ENCODE measurements at regions not wholly inside any gene's neighbourhood (a gene's known extent, or its start where the extent isn't known, plus 50 kb on each side); places are given as distances from the start of the nearest gene placed in this dataset.

DNA sequence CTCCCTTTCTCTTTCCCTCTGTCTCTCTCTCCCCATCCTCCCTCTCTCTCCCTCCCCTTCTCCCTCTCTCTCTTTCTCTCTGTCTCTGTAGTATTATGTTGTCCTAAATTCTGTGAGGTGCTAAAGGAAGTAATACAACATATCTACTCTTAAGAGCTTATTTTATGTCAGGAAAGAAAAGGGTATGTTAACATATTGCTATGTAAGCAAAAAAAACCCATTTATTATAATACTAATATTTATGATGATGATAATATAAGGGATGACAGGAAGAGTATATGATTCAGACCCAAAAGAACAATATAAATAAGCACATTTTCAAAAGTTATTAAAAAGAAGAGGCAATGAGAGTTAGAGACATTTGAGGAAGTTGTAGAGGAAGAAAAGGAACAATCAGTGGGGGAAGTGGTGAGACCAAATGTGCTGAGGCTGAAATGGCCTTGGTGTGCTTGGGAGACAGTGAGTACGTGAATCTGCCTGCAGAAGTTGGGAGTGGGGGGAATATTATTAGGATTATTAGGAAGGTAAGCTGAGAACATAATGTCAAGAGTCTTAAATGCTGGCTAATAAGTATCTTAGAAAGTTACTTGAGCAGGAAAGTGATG, 303.6 kb upstream of the FERMT1 start:
- WGBS, 2 experiments (ENCODE audit: extremely low coverage in 1 of 2, insufficient coverage in 1 of 2, insufficient read length in 1 of 2, insufficient replicate concordance in 2 of 2, low coverage in 1 of 2, low lambda C conversion rate in 2 of 2, missing lambda C conversion rate in 1 of 2) = 87% methylated on average over 1 of the region's 1 CpG; no CpG with 5 or more reads in 1 of the 2 experiments
- FAIRE-seq = no peak
- H3K9ac ChIP-seq (replicated peaks in 1 of 4; ENCODE audit: extremely low read depth in 1 of 4, low read depth in 3 of 4, low read length in 3 of 4) = no peak overlapping the region

More for the DNA sequence above, 303.6 kb upstream of the FERMT1 start:
- Histone ChIP-seq H3K56ac (replicated peaks; ENCODE audit: insufficient read length, low read depth, low read length) (no peak overlapping the region), H3K79me1 (ENCODE audit: low read depth, low read length) (no peaks in the 10 kb centered on the region), H3K23ac (ENCODE audit: insufficient read length) (no peak overlapping the region), H3K27ac (ENCODE audit: low read depth, low read length) (no peak overlapping the region), H3K27me3 (replicated peaks in 1 of 4; ENCODE audit: control insufficient read depth in 3 of 4, extremely low read depth in 1 of 4, insufficient read depth in 3 of 4, low read length in 3 of 4) (no peaks in the 10 kb centered on the region), H3K9me3 (ENCODE audit: insufficient read depth in 2 of 2, low read depth in 1 of 2, low read length in 1 of 2) (no peaks in the 10 kb centered on the region), H3K14ac (ENCODE audit: insufficient read length) (no peak overlapping the region), H2AK5ac (ENCODE audit: low read depth, low read length) (no peak overlapping the region), H3K36me3 (ENCODE audit: control insufficient read depth in 2 of 4, insufficient read depth in 4 of 4, low read length in 3 of 4) (no peaks in the 10 kb centered on the region; a peak in 1 of 8 replicates), H3K4me1 (replicated peaks in 1 of 4; ENCODE audit: control insufficient read depth in 3 of 4, insufficient read depth in 4 of 4, low read length in 3 of 4) (no peaks in the 10 kb centered on the region), H2BK20ac (ENCODE audit: low read length) (no peak overlapping the region), H4K91ac (replicated peaks; ENCODE audit: insufficient read length, low read length) (no peak overlapping the region), H2AFZ (ENCODE audit: low read length) (no peak overlapping the region), H2BK12ac (ENCODE audit: low read depth, low read length) (no peak overlapping the region), H4K8ac (ENCODE audit: extremely low read depth, insufficient read depth, low read length) (no peak overlapping the region), H3K4me2 (ENCODE audit: insufficient read depth in 1 of 2, low read depth in 2 of 2, low read length in 2 of 2) (no peak overlapping the region), H3K4me3 (ENCODE audit: extremely low read depth in 1 of 4, insufficient read depth in 2 of 4, low read depth in 3 of 4, low read length in 4 of 4) (no peak overlapping the region), H2BK120ac (replicated peaks; ENCODE audit: low read depth, low read length) (no peak overlapping the region), H2BK15ac (ENCODE audit: low read length) (no peak overlapping the region), H3K79me2 (ENCODE audit: control insufficient read depth in 1 of 2, insufficient read depth in 2 of 2, low read length in 2 of 2) (no peaks in the 10 kb centered on the region), H2BK5ac (ENCODE audit: low read depth, low read length) (no peak overlapping the region), H4K5ac (ENCODE audit: insufficient read length, low read depth, low read length) (no peak overlapping the region), H3K18ac (ENCODE audit: extremely low read depth, low read length) (no peak overlapping the region), H3K4ac (replicated peaks; ENCODE audit: insufficient read length, low read depth, low read length) (no peak overlapping the region), H3K23me2 (ENCODE audit: low read depth, low read length) (no peaks in the 10 kb centered on the region), H4K20me1 (replicated peaks in 1 of 2; ENCODE audit: control insufficient read depth in 1 of 2, insufficient read depth in 2 of 2, low read length in 2 of 2) (no peaks in the 10 kb centered on the region)
- CTCF ChIA-PET (ENCODE audit: partially characterized antibody) = interaction anchor here (1.6 kb wide), 1 partner anchor 13 kb away, joined by 3 read pairs; no protein-coding TSS in a partner anchor
- no peak for DNase-seq (ENCODE audit: low read depth in 1 of 2, low spot score in 2 of 2)
- POLR2A ChIA-PET (ENCODE audit: partially characterized antibody) = no interaction called here
- TF ChIP-seq CHD1 (IDR thresholded peaks at IDR 0.05; ENCODE audit: low read depth, low read length) (no peak), EZH2 (IDR thresholded peaks at IDR 0.05; ENCODE audit: low read depth, low read length, severe bottlenecking) (no peak), KDM4A (IDR thresholded peaks at IDR 0.05; ENCODE audit: low read depth, low read length, severe bottlenecking) (no peak)
